GM19324 (cell line): ENCODE measurements at regions not wholly inside any gene's neighbourhood (a gene's known extent, or its start where the extent isn't known, plus 50 kb on each side); places are given as distances from the start of the nearest gene placed in this dataset.

Experiments
- ATAC-seq: cut with Tn5 transposase; IDR thresholded peaks from one replicate; pipeline ENCODE4 v1.9.1; 2021; ENCODE audit warnings: mild to moderate bottlenecking, moderate library complexity; ENCODE audit not compliant: unreplicated experiment, low FRiP score

DNA sequence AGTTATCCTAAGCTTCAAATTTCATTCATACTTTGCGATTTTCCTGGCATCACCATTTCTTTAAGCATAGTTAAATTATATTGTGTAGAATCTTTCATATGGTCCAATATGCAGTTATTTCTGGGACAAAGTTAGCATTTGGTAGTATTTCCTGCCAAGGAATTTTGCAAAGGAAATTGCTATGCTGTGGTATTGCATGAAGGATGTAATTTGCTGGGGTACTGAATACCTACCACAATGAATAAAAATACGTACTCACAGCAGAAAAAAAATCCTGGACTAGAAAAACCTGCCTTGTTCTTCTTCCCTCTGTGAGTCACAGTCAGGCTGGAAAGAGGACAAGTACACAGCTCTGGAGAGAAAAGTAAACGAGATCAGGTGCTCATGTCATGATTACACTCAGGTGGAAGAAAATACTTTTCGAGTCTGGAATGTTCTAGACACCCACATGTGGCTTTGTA lies 241.2 kb downstream of the PTBP2 start:
- ATAC-seq = no peak

DNA sequence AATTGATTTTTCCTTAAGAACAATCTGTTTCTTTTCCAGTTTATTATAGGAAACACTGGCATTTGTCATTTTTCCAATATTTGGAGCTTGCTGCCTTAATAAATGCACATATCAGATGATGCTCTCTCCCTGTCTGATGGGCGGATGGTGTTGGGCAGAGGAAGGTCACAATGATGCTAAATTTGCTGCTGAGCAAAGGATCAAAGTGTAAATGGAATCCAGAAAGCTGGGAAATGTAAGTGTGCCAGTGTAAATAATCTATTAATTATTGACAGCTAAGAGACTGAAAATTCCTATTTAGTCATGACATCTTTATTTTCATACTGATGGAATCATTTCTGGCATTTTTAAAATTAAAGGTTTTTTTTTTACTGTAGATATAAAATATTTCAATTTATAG lies 243.2 kb downstream of the PTBP2 start:
- ATAC-seq = no peak

DNA sequence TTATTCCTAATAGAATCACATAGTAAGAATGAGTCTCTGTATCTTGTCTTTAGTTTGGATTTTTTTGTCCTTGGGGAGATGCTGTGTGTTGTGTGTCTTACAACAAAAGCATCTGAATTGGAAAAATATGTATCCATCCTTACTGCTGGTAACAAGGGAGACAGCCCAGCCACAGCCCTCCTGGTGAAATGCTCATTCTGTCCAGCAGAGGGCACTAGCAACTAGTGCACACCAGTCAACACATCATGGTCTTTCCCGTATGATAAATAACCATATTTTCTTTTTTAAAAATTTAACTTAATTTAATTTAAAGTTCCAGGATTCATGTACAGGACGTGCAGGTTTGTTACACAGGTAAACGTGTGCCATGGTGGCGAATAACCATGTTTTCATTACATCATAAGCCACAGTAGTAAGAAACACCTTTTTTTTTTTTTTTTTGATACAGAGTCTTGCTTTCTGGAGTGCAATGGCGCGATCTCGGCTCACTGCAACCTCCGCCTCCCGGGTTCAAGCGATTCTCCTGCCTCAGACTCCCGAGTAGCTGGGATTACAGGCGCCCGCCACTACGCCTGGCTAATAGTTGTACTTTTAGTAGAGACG lies 245.1 kb downstream of the PTBP2 start:
- peak; percentile 72 for ATAC-seq

DNA sequence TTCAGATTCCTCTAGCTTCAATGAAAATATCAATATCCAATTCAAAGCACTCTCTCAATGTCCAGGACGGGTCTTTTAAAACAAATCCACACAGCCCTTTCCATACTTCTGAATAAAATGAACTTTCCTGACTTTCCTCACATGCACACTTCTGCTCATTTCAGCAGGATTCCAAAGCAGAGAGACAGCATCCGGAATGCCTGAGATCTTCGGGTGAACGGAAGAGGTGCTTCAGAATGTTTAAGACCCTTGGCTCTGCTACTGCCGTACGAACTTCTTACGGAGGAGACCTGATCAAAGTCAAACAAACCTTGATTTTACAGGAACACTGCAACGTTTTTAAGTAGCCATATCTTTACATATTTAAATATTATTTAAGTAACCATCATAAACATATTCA lies 245.7 kb downstream of the PTBP2 start:
- ATAC-seq = no peak

DNA sequence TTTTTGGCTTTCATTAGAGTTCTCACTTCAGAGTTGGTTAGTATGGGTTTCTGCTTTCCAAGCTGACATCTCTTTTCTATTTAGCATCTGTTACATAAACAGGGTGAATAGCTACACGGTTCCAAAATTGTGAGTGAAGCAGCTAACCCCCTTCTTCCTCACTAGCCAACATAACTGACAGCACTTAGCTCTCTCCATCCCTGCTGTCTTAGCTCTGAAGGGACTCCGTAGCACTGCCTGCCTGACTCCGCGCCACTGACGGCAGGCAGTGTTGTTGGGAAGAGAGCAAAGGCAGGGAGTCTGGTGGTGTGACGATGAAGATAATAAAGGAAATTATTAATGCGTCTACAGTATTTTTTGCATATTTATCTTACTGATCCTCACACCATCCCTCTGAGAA lies 247.0 kb downstream of the PTBP2 start:
- no peak for ATAC-seq

DNA sequence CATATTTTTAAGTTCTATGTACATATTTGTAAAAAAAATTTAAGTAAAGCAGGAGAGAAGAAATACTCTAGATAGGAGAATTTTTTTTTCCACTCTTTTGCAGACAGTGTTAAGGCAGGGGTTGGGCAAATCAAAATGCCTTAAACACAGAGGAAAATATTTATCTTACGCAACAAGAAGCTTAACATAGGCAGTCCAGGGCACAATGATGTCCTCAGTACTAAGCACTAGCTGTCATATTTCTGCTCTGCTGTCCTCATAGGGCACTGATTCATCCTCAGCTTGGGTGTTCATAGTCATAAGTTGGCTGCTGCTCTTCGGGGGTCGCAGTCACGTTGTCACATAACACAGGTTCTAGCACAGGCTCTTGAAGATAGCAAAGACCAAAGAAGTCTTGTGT lies 247.4 kb downstream of the PTBP2 start:
- no peak for ATAC-seq

DNA sequence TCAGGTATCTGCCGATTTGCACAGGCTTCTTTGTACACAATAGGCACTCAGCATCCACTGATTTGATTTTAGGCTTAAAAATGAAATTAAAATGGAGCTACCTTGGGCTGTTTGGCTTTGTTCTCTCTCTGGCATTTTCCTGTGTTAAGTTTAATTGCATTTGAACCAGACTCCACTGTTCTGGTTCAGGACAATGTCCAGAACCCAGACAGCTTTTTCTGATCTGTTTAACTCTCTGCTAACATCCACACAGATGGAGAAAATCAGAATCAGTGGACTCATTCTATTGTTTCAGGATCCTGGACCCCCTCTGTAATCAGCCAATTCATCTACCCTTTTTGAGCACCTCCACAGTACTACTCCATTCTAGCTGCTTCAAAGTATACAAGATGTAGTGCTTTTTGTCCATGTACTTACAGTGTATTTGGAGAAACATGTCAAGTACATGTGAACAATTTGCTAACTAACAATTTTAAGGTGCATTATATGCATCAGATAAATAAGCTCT lies 248.1 kb downstream of the PTBP2 start:
- ATAC-seq = no peak

DNA sequence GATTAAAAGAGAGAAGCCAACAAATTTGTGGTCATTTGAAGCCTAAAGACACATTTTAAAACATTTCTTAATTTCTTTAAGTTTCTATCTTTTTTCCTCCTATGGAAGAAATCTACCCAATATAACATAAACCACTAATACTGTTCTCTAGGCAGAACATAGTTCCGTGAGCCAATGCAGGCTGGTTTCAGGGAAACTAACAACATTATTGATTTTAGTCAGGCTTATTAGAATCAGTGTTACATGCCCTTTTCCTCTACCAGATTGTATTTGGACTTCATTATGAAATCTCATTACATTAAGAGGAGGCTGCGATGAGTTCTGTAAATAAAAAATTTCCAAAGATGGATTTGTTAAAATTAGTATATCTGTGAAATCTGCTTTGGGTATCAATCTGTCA lies 249.9 kb downstream of the PTBP2 start:
- ATAC-seq = no peak

DNA sequence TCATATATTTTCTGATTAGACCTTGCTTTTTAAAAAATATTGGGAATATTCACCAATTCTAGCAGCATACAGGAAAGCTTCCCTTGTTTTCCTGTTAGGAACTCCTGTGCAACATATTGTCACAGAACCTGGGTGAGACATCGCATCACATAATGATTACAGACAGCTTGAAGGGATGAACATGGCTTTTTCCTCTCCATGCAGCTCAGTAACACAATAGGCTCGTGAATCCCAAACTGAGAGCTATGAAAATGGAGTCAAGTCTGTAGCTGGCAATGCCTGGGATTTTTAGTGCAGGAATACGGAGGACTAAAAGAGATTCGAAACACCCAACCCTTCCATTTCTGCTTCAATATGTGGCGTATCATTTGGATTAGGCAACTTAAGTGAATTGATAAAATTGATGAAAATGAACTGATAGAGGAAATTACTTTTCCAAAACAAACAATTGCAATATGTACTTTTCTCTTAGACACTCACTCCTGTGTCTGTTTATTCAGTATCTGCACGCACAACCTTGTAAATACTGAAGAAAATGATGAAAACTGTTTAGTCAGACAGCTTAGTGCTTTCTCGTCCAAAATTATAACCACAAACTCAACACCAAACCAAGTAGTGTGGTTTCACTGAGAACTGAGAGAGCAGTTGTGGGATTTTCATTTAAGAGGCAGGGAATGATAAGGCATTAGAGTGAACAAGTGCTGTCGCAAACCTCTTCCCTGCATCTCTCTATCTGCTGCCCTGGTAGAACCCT lies 250.4 kb downstream of the PTBP2 start:
- no peak for ATAC-seq

DNA sequence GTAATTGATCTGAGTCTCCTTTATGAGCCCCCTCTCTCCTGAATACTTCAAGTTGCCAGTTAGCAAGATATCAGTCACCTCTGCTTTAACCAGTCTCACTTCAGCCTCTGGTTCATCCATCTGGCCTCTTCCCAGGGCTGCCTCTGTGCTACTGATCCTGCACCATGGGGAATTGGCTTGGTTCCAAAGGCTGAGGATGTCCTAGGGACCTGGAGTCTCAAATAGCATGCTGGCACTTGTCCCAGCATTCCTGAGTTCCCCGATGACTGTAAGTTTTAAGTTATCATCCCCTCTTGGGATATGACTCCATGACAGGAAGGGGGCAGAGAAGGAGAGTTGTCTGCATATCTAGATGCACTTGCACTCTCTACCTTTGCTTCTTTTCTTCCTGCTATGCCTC lies 252.0 kb downstream of the PTBP2 start:
- ATAC-seq = no peak

DNA sequence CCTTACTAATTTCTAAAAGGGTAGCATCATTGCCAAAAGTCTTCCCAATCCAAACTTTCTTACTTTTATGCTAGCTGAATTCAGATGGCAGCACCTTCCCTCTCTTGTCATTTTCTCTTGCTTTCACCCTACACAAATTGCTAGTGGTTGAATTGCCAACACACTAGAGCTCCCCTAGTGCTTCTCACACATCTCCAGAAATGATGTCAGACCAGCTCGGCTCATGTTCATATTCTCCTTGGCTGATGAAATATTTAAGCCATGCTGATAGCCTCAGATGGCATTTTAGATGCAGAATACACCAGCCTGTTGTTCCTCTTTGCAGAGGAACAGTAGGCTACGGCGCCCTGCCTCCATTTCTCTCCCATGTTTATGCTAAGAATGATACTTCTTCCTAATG lies 256.9 kb downstream of the PTBP2 start:
- ATAC-seq = no peak

DNA sequence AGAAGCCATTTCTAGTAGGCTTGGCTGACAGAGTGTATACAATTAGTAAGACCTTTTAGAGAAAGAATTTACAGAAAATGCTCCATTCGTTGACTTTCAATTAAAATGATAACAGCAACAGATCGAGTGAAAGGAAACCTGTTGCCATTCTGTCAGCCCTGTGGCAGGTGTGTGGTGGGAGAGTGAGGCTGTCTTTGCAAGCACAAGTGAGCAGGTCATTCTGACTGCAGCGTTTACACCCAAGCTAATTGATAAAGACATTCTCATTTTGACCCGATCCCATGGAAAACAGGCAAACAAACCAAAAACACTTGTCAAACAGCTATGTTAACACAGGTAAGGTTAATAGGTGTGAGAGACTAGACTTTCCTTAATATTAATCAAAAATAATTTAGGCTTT lies 257.3 kb downstream of the PTBP2 start:
- ATAC-seq = no peak

DNA sequence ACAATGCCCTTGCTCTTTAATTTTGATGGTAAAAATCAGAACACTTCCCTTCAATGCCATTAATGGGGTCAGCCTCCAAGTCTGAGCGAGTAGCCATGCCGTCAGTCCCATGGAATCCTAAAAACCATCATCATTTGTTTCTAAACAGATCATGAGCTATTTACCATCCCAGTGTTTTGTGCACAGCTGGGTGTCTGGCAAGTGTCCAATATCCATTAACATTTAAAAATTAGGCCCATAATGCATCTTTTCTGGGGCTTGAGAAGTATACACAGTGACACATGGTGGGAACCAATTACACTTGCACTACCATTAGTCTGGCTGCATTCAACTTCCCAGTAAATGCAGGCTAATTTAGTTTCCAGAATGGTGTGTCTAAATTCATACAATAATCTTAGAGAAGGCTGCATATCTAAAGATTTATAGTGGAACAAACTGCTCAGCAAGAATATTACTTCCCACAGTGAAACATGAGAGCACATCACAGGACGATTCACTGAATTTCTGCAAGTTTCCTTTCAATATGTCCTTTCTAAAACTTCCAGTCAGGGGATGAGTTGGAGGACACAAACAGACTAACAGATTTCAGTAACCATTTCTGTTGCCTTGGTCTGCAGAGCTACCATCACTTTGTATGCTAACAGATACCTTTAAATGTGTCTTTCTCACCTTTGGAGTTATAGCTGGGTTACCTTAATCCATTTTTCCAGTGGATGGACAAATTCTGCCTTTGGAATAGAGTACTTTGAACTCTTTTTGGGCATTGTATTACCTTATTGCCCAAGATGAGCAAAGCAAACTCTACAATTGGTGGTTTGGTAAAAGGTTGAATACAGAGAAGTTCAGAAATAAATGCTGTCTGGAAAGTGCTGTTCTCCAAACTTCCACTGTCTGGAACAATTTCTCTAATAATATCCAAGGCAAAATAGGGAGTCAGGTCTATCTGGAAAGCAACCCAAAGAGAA lies 258.0 kb downstream of the PTBP2 start:
- ATAC-seq = no peak

DNA sequence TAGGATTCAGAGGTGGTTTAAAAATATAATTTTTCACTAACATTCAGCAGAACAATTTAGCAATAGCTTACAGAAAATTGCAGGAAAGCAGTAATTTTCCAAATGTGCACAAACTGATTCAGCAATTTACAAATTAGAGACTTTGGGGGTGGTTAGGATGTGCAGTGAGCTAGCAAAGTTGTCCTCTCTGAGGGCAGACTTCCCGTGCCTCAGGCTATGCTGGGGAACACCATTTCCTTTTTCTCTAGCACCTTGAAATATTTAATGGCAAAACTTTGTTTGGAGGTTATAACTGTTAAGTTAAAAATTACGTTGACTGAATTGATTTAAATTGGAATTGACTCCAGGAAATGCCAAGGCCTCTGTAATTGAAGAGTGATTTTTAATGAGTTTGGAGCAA lies 258.9 kb downstream of the PTBP2 start:
- no peak for ATAC-seq

DNA sequence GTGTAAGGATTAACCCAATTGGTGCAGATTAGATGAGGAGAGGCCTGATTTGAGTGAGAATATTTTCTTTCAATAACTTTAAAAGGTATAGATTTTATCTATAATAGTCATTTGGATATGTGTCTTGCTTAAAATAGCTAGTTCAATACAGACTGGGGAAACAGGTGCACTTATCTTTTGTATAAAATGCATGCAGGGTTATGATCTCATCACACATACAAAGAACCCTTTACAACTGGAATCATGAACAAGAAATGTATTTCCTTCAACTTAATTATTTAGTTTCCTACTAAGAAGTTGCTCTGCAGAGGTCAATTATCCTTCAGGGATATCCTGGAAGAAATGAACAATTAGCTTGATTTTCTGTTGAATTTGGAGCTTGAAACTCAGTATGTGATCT lies 259.6 kb downstream of the PTBP2 start:
- ATAC-seq = no peak

DNA sequence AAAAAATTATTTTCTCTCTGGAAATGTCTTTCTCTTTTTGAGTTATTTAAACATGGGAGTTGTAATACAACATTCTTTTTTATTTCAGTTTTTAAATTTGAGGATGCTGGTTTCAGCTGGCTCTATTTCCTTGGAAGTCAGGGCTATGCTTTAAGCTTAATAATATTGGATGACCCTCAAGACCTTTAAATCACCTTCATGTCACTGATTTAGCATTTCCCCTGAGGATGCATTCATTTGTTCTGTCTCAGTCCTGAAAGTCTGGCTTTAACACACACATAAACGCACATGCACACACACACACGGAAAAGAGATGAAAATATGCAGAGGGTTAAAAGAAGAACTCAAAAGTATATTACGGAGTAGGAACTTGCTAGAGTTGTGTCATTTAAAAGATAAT lies 260.5 kb downstream of the PTBP2 start:
- ATAC-seq = no peak

DNA sequence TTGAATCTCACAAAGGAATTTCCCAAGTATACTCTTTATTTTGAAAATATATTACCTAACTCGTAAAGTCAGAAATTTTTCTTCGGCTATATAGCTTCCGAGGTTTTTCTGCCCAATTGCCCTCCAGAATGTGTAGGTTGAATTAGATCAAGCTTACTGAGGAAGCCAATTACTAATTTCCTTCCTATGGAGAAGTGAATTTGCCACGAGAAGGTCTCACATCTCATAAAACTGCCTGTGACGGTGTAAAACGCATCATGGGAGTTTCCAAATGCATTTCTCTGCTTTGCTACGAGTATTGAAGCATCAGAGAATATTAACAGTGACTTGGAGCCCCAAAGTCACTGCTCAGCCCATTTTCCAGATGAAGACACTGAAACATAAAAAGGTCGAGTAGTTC lies 262.3 kb downstream of the PTBP2 start:
- no peak for ATAC-seq

DNA sequence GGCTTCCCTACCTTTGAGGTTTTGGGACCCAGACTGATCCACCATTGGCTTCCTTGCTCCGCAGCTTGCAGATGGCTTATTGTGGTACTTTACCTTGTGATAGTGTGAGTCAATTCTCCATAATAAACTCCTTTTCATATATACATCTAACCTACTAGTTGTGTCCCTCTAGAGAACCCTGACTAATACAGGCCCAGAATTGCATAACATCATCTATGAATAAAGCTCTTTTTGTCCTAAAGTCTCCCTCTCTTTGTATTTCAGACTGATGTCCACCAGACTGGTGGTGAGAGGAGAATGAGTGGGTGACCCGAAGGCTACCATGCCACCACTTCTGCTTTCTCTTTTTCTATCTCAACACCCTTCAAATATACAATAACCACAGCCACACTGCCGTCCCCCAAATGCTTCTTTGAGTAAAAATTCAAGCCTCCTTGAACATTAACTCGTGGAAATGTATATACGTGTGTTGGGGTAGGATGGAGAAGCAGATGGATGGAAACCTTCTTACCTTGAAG lies 265.7 kb downstream of the PTBP2 start:
- ATAC-seq = no peak

DNA sequence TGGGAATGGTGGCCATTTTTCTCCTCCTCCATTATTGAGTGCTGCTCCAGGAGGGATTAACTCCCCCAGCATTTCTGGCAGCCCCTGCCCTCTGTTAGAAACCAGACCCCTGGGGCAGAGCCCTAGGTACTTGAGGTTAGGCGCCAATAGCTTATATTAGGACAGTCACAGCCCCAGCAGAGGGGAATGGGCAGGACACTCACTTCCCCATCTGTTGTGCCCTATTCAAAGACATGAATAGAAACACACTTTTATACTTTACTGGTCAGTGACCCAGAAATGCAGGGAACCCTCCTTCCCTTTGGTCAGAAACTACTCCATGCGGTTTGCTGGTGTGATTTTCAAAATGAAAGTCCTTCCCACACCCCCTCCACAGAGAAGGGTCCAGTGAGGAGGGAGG lies 267.7 kb downstream of the PTBP2 start:
- no peak for ATAC-seq

DNA sequence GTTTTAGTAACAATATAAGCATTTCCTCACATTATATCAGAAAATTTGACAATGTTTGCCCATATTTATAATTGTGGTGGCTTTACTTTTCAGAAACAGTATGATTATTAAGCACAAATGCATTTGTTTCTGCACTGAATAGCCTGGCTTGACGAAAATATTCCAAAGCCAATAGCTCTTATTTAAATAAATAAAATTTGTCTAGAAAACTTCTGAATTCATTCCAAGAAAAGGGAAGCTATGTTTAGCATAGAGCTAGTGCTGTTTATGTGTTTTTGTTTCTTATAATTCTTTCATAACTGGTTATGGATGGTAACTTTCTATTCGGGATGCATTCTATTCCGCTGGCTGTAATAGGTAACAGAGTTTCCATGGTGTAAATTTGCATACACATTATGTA lies 268.6 kb downstream of the PTBP2 start:
- ATAC-seq = no peak

DNA sequence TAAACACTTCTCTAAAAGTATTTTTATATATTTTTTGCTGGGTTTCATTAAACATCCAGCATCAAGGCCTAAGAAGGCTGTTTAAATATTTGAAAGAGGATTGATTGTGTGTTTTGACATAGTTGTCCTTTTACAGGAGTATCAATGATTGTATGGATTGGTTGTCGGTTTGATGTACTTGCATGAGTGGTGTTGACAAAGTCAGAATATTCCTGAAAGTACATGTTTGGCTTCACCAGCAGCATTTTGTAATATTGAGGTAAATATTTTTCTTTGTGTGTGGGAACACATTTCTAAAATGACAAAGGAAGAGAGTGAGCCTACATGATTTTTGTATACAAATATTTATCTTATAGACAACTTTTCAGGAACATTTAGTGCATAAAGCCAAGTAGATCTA lies 269.7 kb downstream of the PTBP2 start:
- ATAC-seq = no peak
